Right ventricle myocardium inferior (tissue), 1 donor: ENCODE measurements at regions not wholly inside any gene's neighbourhood (a gene's known extent, or its start where the extent isn't known, plus 50 kb on each side); places are given as distances from the start of the nearest gene placed in this dataset.

Source experiments
- ATAC-seq: fragments of 200-7000 bp; cut with Tn5 transposase; one replicate; pipeline ENCODE4 v1.9.1; 2020; ENCODE audit warnings: mild to moderate bottlenecking, moderate library complexity
- DNase-seq: peaks from one replicate; pipeline ENCODE4 v3.0.0; 2021; ENCODE audit errors: missing footprints
- intact Hi-C: fragments of 100-400 bp; cut with DNase I; formaldehyde crosslinking; loops from one replicate; pipeline ENCODE4 v1.11.0; 2022
- donor health status: DM: no; HTN: yes; CAD: no; lungs with severe emphysema.

- ATAC-seq = no peak
- intact Hi-C loops = no loop called here
- DNase-seq = no peak
These were observed 292.6 kb downstream of the CALCRL start for GRCh38 chr2:187155476-187155875.

- intact Hi-C loops = no loop called here
- DNase-seq (no peak), ATAC-seq (no peak)
These were observed 297.4 kb downstream of the CALCRL start for GRCh38 chr2:187150670-187151069.

- ATAC-seq = no peak
- intact Hi-C loops = no loop called here
These were observed 299.2 kb upstream of the ZSWIM2 start for GRCh38 chr2:187148059-187148714.

GRCh38 chr2:187143537-187143936 lies 294.6 kb upstream of the ZSWIM2 start:
- intact Hi-C loops = no loop called here
- ATAC-seq (no peak), DNase-seq (no peak)

More at GRCh38 chr2:187148059-187148714, 299.2 kb upstream of the ZSWIM2 start:
- DNase-seq = no peak

GRCh38 chr2:187139469-187139868 lies 290.5 kb upstream of the ZSWIM2 start:
- ATAC-seq = peak; percentile 79
- intact Hi-C loops = loop anchor here (2.0 to 10.0 kb wide), 3 partner anchors 157 to 315 kb away; no protein-coding TSS in a partner anchor
- no peak for DNase-seq

GRCh38 chr2:187138265-187138664 lies 289.3 kb upstream of the ZSWIM2 start:
- DNase-seq = peak; percentile 67
- intact Hi-C loops = loop anchor here (2.0 to 10.0 kb wide), 3 partner anchors 159 to 317 kb away; no protein-coding TSS in a partner anchor
- ATAC-seq = peak; percentile 87

- DNase-seq = no peak
- no peak for ATAC-seq
These were observed 287.7 kb upstream of the ZSWIM2 start for GRCh38 chr2:187136646-187137045.

GRCh38 chr2:187134306-187134705 lies 285.3 kb upstream of the ZSWIM2 start:
- no peak for ATAC-seq
- no peak for DNase-seq
- intact Hi-C loops = loop anchor here (10.0 kb wide), 2 partner anchors 250 to 320 kb away; no protein-coding TSS in a partner anchor

More at GRCh38 chr2:187136646-187137045, 287.7 kb upstream of the ZSWIM2 start:
- intact Hi-C loops = loop anchor here (10.0 kb wide), 2 partner anchors 252 to 318 kb away; no protein-coding TSS in a partner anchor

- intact Hi-C loops = loop anchor here (10.0 kb wide), 2 partner anchors 245 to 325 kb away; no protein-coding TSS in a partner anchor
- ATAC-seq (no peak), DNase-seq (no peak)
These were observed 280.9 kb upstream of the ZSWIM2 start for GRCh38 chr2:187129868-187130267.

GRCh38 chr2:187129306-187129705 lies 280.3 kb upstream of the ZSWIM2 start:
- ATAC-seq = no peak
- no peak for DNase-seq
- intact Hi-C loops = no loop called here

GRCh38 chr2:187126247-187127005 lies 277.5 kb upstream of the ZSWIM2 start:
- no peak for ATAC-seq
- intact Hi-C loops = no loop called here

GRCh38 chr2:187125318-187125717 lies 276.3 kb upstream of the ZSWIM2 start:
- intact Hi-C loops = no loop called here
- DNase-seq (no peak), ATAC-seq (no peak)

More at GRCh38 chr2:187126247-187127005, 277.5 kb upstream of the ZSWIM2 start:
- DNase-seq = no peak

- ATAC-seq (peak; percentile 75), DNase-seq (peak; percentile 26)
- intact Hi-C loops = no loop called here
These were observed 275.6 kb upstream of the ZSWIM2 start for GRCh38 chr2:187124529-187124928.

GRCh38 chr2:187118331-187119099 lies 269.5 kb upstream of the ZSWIM2 start:
- DNase-seq (no peak), ATAC-seq (no peak)
- intact Hi-C loops = no loop called here

GRCh38 chr2:187117483-187117882 lies 268.5 kb upstream of the ZSWIM2 start:
- intact Hi-C loops = no loop called here
- ATAC-seq (no peak), DNase-seq (no peak)

GRCh38 chr2:187115627-187116026 lies 266.7 kb upstream of the ZSWIM2 start:
- intact Hi-C loops = no loop called here
- DNase-seq (no peak), ATAC-seq (no peak)

- intact Hi-C loops = no loop called here
- DNase-seq = no peak
- no peak for ATAC-seq
These were observed 258.0 kb upstream of the ZSWIM2 start for GRCh38 chr2:187107001-187107400.

- intact Hi-C loops = no loop called here
- ATAC-seq = no peak
- DNase-seq = no peak
These were observed 256.2 kb upstream of the ZSWIM2 start for GRCh38 chr2:187105218-187105617.

- intact Hi-C loops = no loop called here
These were observed 253.4 kb upstream of the ZSWIM2 start for GRCh38 chr2:187102381-187102780.

More at GRCh38 chr2:187102381-187102780, 253.4 kb upstream of the ZSWIM2 start:
- DNase-seq = no peak
- peak; percentile 81 for ATAC-seq
